HG02571 (cell line): ENCODE measurements at regions not wholly inside any gene's neighbourhood (a gene's known extent, or its start where the extent isn't known, plus 50 kb on each side); places are given as distances from the start of the nearest gene placed in this dataset.
"Not testable (repeated sequence)": the region's sequence is repeated elsewhere in the genome, so short reads cannot be mapped to it uniquely, and the experiment has no call there.

Experiments used
- ATAC-seq: cut with Tn5 transposase; IDR thresholded peaks from one replicate; pipeline ENCODE4 v1.9.1; 2021; ENCODE audit warnings: mild to moderate bottlenecking, moderate library complexity; ENCODE audit not compliant: unreplicated experiment

- no peak for ATAC-seq
Observed at GRCh38 chr11:122405547-122406341, 249.8 kb upstream of the UBASH3B start.

- ATAC-seq, result no peak
Observed at GRCh38 chr11:122404571-122404970, 251.0 kb upstream of the UBASH3B start.

GRCh38 chr11:122401581-122401980 lies 253.9 kb upstream of the UBASH3B start:
- not testable (repeated sequence) for ATAC-seq

- ATAC-seq, result no peak
Observed at GRCh38 chr11:122399375-122399774, 256.1 kb upstream of the UBASH3B start.

- ATAC-seq, result no peak
Observed at GRCh38 chr11:122398851-122399250, 256.7 kb upstream of the UBASH3B start.

GRCh38 chr11:122398167-122398566 lies 257.4 kb upstream of the UBASH3B start:
- ATAC-seq, result no peak

GRCh38 chr11:122395282-122395681 lies 260.2 kb upstream of the UBASH3B start:
- no peak for ATAC-seq

GRCh38 chr11:122394313-122394712 lies 261.2 kb upstream of the UBASH3B start:
- no peak for ATAC-seq

GRCh38 chr11:122393209-122393860 lies 262.2 kb upstream of the UBASH3B start:
- no peak for ATAC-seq

GRCh38 chr11:122392508-122392907 lies 263.0 kb upstream of the UBASH3B start:
- no peak for ATAC-seq

- ATAC-seq, result no peak
Observed at GRCh38 chr11:122391049-122391448, 264.5 kb upstream of the UBASH3B start.

- ATAC-seq, result no peak
Observed at GRCh38 chr11:122383186-122383585, 267.2 kb upstream of the BLID start.

- ATAC-seq, result peak; percentile 59
Observed at GRCh38 chr11:122375687-122376399, 259.8 kb upstream of the BLID start.

- ATAC-seq, result no peak
Observed at GRCh38 chr11:122368796-122369195, 252.8 kb upstream of the BLID start.

- no peak for ATAC-seq
Observed at GRCh38 chr11:122367809-122368231, 251.8 kb upstream of the BLID start.

- no peak for ATAC-seq
Observed at GRCh38 chr11:122365610-122366360, 249.8 kb upstream of the BLID start.

GRCh38 chr11:122363296-122363695 lies 247.3 kb upstream of the BLID start:
- no peak for ATAC-seq

- ATAC-seq, result no peak
Observed at GRCh38 chr11:122362381-122362780, 246.4 kb upstream of the BLID start.

GRCh38 chr11:122360875-122361274 lies 244.9 kb upstream of the BLID start:
- ATAC-seq, result no peak

GRCh38 chr11:122359081-122359571 lies 243.1 kb upstream of the BLID start:
- ATAC-seq, result no peak

GRCh38 chr11:122358292-122358691 lies 242.3 kb upstream of the BLID start:
- no peak for ATAC-seq
